B cell (primary cell): ENCODE measurements at regions not wholly inside any gene's neighbourhood (a gene's known extent, or its start where the extent isn't known, plus 50 kb on each side); places are given as distances from the start of the nearest gene placed in this dataset.

ENCODE experiments used
- ATAC-seq: fragments of 200-7000 bp; cut with Tn5 transposase; one replicate; pipeline ENCODE4 v1.10.0; 2021; ENCODE audit warnings: low read depth, mild to moderate bottlenecking, moderate number of reproducible peaks, moderate library complexity
- CTCF ChIA-PET: fragments of 350-600 bp; sonication (Branson Sonifier 250); formaldehyde crosslinking; loops from one replicate; lab custom pipeline; 2021; ENCODE audit warnings: antibody characterized with exemption, inconsistent platforms; lab: Charles Lee
- POLR2A ChIA-PET: fragments of 350-600 bp; sonication (Branson Sonifier 250); formaldehyde crosslinking; loops from one replicate; lab custom pipeline; 2021; ENCODE audit warnings: antibody characterized with exemption; lab: Charles Lee
- DNase-seq: peaks from one replicate; pipeline ENCODE4 v3.0.0; 2013
- H2AFZ ChIP-seq: 2 replicates; pipeline ENCODE4 v1.6.1; 2012; ENCODE audit warnings: mild to moderate bottlenecking, low read depth, low read length; ENCODE audit not compliant: insufficient read depth, poor library complexity, severe bottlenecking
- H3K27ac ChIP-seq, 2 donors: 1 replicate in 1 of 2; 2 replicates in 1 of 2; pipeline ENCODE4 v1.5.1; 2012 to 2013; ENCODE audit warnings: low read length in 2 of 2, mild to moderate bottlenecking in 2 of 2, moderate library complexity in 1 of 2
- H3K27me3 ChIP-seq, 4 experiments: fragments of 200-600 bp in 1 of 4; sonication (generic) in 1 of 4; replicated peaks in 1 of 4; 1 replicate in 2 of 4; 2 replicates in 2 of 4; pipeline versions ENCODE4 v1.6.1 to v1.7.0; 2013 to 2016; ENCODE audit warnings: low read length in 3 of 4, mild to moderate bottlenecking in 2 of 4, mixed read lengths in 1 of 4, moderate library complexity in 1 of 4; ENCODE audit not compliant: insufficient read depth in 4 of 4, control insufficient read depth in 3 of 4; ENCODE audit errors: control extremely low read depth in 1 of 4
- H3K36me3 ChIP-seq, 2 experiments: replicated peaks in 1 of 2; 1 replicate in 1 of 2; 2 replicates in 1 of 2; pipeline versions ENCODE4 v1.6.1 to v1.7.1; 2013; ENCODE audit warnings: low read length in 1 of 2; ENCODE audit not compliant: insufficient read depth in 2 of 2, control insufficient read depth in 1 of 2; ENCODE audit errors: control extremely low read depth in 1 of 2, extremely low read depth in 1 of 2
- H3K4me1 ChIP-seq, 2 donors: fragments of 200-600 bp in 1 of 2; sonication (generic) in 1 of 2; 1 replicate in 1 of 2; 2 replicates in 1 of 2; pipeline versions ENCODE4 v1.5.1 to v1.6.1; 2013 to 2017; ENCODE audit warnings: low read length in 2 of 2; ENCODE audit not compliant: control insufficient read depth in 2 of 2, insufficient read depth in 2 of 2
- H3K4me2 ChIP-seq: replicated peaks from 2 replicates; pipeline ENCODE3; 2012; ENCODE audit warnings: mild to moderate bottlenecking, low read depth, low read length; ENCODE audit not compliant: poor library complexity, severe bottlenecking
- H3K4me3 ChIP-seq, 5 experiments: fragments of 200-600 bp in 1 of 5; sonication (generic) in 1 of 5; 1 replicate in 3 of 5; 2 replicates in 2 of 5; pipeline versions ENCODE4 v1.5.1 to v1.7.0; 2011 to 2016; ENCODE audit warnings: low read length in 4 of 5, mild to moderate bottlenecking in 4 of 5, low read depth in 2 of 5, control low read depth in 1 of 5, moderate library complexity in 1 of 5; ENCODE audit not compliant: insufficient read depth in 1 of 5; ENCODE audit errors: control extremely low read depth in 1 of 5, extremely low read depth in 1 of 5
- H3K79me2 ChIP-seq: fragments of 200-600 bp; sonication (generic); one replicate; pipeline ENCODE4 v1.6.0; 2016; ENCODE audit warnings: low read length; ENCODE audit not compliant: control insufficient read depth, insufficient read depth
- H3K9ac ChIP-seq: fragments of 200-600 bp; sonication (generic); 2 replicates; pipeline ENCODE4 v1.6.1; 2017; ENCODE audit warnings: mild to moderate bottlenecking, low read length, moderate library complexity
- H3K9me3 ChIP-seq, 3 donors: one replicate each; pipeline versions ENCODE4 v1.6.1 to v1.7.1; 2013; ENCODE audit warnings: low read length in 2 of 3; ENCODE audit not compliant: control insufficient read depth in 2 of 3, insufficient read depth in 1 of 3; ENCODE audit errors: control extremely low read depth in 1 of 3
- H4K20me1 ChIP-seq: 2 replicates; pipeline ENCODE4 v1.6.0; 2012; ENCODE audit warnings: mild to moderate bottlenecking, low read length; ENCODE audit not compliant: insufficient read depth, control insufficient read depth, poor library complexity, severe bottlenecking
- H3K27ac Mint-ChIP-seq: one replicate; pipeline ENCODE4 v1.8.0; 2021; ENCODE audit warnings: mixed read lengths
- H3K27me3 Mint-ChIP-seq: one replicate; pipeline ENCODE4 v1.8.0; 2021; ENCODE audit warnings: mixed read lengths
- H3K4me1 Mint-ChIP-seq: one replicate; pipeline ENCODE4 v1.8.0; 2021; ENCODE audit warnings: mixed read lengths
- H3K4me3 Mint-ChIP-seq: one replicate; pipeline ENCODE4 v1.8.0; 2021; ENCODE audit warnings: mixed read lengths
- H3K9me3 Mint-ChIP-seq: one replicate; pipeline ENCODE4 v1.8.0; 2022; ENCODE audit warnings: mixed read lengths; ENCODE audit not compliant: insufficient read depth
- EZH2 ChIP-seq: IDR thresholded peaks from 2 replicates; pipeline ENCODE4 v1.6.1; 2012; ENCODE audit warnings: borderline replicate concordance, low read depth, mild to moderate bottlenecking, moderate library complexity, low read length; ENCODE audit not compliant: insufficient read depth, poor library complexity, severe bottlenecking
- WGBS: methylation state at CpG from one replicate; pipeline ENCODE4 v1.1.5; 2013; ENCODE audit warnings: missing lambda C conversion rate; ENCODE audit not compliant: insufficient coverage; 5-methylcytosine and 5-hydroxymethylcytosine counted together
- intact Hi-C: fragments of 100-400 bp; cut with micrococcal nuclease; formaldehyde crosslinking; loops from one replicate; pipeline ENCODE4 v1.10.0; 2022
- TF ChIP-seq, protein P1 (sequence below): fragments of 200-600 bp; IDR thresholded peaks from one replicate; pipeline ENCODE4 v1.8.0; 2022; ENCODE audit warnings: antibody characterized with exemption, mild to moderate bottlenecking

DNA sequence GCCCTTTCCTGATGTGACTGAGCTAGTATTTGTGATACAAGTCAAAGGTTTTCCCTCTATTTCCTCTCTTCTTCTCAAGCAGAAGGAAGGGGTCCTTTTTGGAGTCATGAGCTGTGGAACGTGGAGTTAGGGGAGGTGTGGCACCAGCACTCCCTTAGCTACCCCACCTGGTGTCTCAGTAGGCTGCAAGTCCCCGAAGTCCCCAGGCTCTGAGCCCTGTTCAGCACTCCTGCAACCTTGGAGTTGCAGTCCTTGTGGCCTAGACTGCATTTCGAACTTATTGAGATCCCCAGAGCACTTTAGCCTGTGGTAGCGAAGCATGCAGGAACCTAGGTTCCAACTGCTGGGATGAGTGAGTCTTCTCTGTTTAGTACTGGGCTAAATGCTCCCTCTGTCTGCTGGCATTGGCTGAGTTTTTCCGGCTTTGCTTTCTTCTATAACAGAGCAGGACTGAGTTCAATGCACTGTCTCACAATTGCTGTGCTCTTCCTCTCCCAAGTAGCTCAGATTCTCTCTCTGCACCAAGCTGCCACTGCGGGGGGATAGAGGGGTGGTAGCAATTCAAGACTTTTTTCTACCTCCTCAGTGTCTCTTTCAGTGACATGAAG is 600.7 kb upstream of the CDH9 start:
- ChIA-PET CTCF (no interaction called here), POLR2A (no interaction called here)
- no peak overlapping the region for H3K4me3 Mint-ChIP-seq
- H3K27me3 ChIP-seq: no peaks in the 10 kb centered on the region
- no peaks in the 10 kb centered on the region for H4K20me1 ChIP-seq
- intact Hi-C loops: no loop called here
- no peaks in the 10 kb centered on the region for H3K4me1 ChIP-seq
- TF ChIP-seq, protein P1, sequence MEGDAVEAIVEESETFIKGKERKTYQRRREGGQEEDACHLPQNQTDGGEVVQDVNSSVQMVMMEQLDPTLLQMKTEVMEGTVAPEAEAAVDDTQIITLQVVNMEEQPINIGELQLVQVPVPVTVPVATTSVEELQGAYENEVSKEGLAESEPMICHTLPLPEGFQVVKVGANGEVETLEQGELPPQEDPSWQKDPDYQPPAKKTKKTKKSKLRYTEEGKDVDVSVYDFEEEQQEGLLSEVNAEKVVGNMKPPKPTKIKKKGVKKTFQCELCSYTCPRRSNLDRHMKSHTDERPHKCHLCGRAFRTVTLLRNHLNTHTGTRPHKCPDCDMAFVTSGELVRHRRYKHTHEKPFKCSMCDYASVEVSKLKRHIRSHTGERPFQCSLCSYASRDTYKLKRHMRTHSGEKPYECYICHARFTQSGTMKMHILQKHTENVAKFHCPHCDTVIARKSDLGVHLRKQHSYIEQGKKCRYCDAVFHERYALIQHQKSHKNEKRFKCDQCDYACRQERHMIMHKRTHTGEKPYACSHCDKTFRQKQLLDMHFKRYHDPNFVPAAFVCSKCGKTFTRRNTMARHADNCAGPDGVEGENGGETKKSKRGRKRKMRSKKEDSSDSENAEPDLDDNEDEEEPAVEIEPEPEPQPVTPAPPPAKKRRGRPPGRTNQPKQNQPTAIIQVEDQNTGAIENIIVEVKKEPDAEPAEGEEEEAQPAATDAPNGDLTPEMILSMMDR: no peak
- TF ChIP-seq EZH2: no peak
- H3K4me3 ChIP-seq: no peak overlapping the region
- no peak overlapping the region for H3K9ac ChIP-seq
- no peak overlapping the region for H3K27ac ChIP-seq
- no peaks in the 10 kb centered on the region for H3K79me2 ChIP-seq
- 89% methylated on average over 4 of the region's 6 CpGs for WGBS
- no peaks in the 10 kb centered on the region for H3K27me3 Mint-ChIP-seq
- H3K4me1 Mint-ChIP-seq: no peaks in the 10 kb centered on the region
- DNase-seq: no peak
- H3K9me3 ChIP-seq: peaks cover 0 to 11% (median 0%) of the 10 kb centered on the region in 3 donors
- H3K9me3 Mint-ChIP-seq: peaks cover 9% of the 10 kb centered on the region
- no peak overlapping the region for H3K27ac Mint-ChIP-seq
- no peak overlapping the region for H2AFZ ChIP-seq
- ATAC-seq: no peak
- H3K36me3 ChIP-seq: no peaks in the 10 kb centered on the region
- H3K4me2 ChIP-seq: no peak overlapping the region

DNA sequence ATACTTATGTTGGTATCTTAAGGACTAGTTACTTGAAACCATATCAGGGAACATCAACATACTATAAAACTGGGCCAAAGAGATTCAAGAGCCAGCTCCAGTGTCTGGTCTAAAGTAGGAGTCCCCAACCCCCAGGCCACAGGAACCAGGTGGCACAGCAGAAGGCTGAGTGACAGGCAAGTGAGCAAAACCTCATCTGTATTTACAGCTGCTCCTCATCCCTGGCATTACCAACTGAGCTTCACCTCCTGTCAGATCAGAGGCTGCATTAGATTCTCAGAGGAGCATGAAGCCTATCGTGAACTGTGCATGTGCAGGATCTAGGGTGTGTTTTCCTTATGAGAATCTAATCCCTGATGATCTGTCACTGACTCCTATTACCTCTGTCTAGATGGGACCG is 581.6 kb upstream of the CDH9 start:
- Histone ChIP-seq H3K4me1 (no peaks in the 10 kb centered on the region), H3K27ac (no peak overlapping the region), H3K27me3 (no peaks in the 10 kb centered on the region), H3K4me3 (no peak overlapping the region), H4K20me1 (no peaks in the 10 kb centered on the region), H3K79me2 (no peaks in the 10 kb centered on the region), H3K9ac (no peak overlapping the region), H3K9me3 (peaks cover 0 to 11% (median 0%) of the 10 kb centered on the region in 3 donors), H3K36me3 (no peaks in the 10 kb centered on the region), H3K4me2 (no peak overlapping the region), H2AFZ (no peak overlapping the region)
- ChIA-PET CTCF (no interaction called here), POLR2A (no interaction called here)
- TF ChIP-seq, protein P1: no peak
- peaks cover 3% of the 10 kb centered on the region for H3K9me3 Mint-ChIP-seq
- no peak overlapping the region for H3K27ac Mint-ChIP-seq
- no peak overlapping the region for H3K4me3 Mint-ChIP-seq
- no peaks in the 10 kb centered on the region for H3K4me1 Mint-ChIP-seq
- WGBS: no CpG with 5 or more reads among the region's 2 CpGs
- no peak for DNase-seq
- no peaks in the 10 kb centered on the region for H3K27me3 Mint-ChIP-seq
- no peak for ATAC-seq
- intact Hi-C loops: no loop called here
